ENCODE measurements at regions not wholly inside any gene's neighbourhood (a gene's known extent, or its start where the extent isn't known, plus 50 kb on each side); places are given as distances from the start of the nearest gene placed in this dataset.
"Not testable (repeated sequence)": the region's sequence is repeated elsewhere in the genome, so short reads cannot be mapped to it uniquely, and the experiment has no call there.

GRCh38 chr2:16199882-16200553, 259.7 kb downstream of the MYCN start (continued):
- no peak for TF ChIP-seq E2F6 (IDR thresholded peaks at IDR 0.05)
- no peak for TF ChIP-seq RAD21 (IDR thresholded peaks at IDR 0.05 in 1 of 2, conservative IDR thresholded peaks at IDR 0.05 in 1 of 2; ENCODE audit: low read depth in 2 of 2, low read length in 2 of 2)
- no peak for TF ChIP-seq BCL11A (IDR thresholded peaks at IDR 0.05; ENCODE audit: low read depth in 2 of 2, low read length in 2 of 2)
- TF ChIP-seq EP300 (IDR thresholded peaks at IDR 0.05; ENCODE audit: borderline replicate concordance in 1 of 2, low read depth in 2 of 2, low read length in 2 of 2), result no peak
- no peak for TF ChIP-seq JUND (IDR thresholded peaks at IDR 0.05; ENCODE audit: low read length)
- no peak for TF ChIP-seq SAP30 (IDR thresholded peaks at IDR 0.05; ENCODE audit: insufficient read depth, insufficient replicate concordance, low read length)

GRCh38 chr2:16199241-16199640, 258.9 kb downstream of the MYCN start:
- H2BK20ac ChIP-seq (ENCODE audit: low read length); H3K36me3 ChIP-seq (ENCODE audit: control insufficient read depth in 2 of 4, insufficient read depth in 4 of 4, low read length in 3 of 4); H3K4me2 ChIP-seq (ENCODE audit: insufficient read depth in 1 of 2, low read depth in 2 of 2, low read length in 2 of 2); H3K4me1 ChIP-seq (replicated peaks in 1 of 4; ENCODE audit: control insufficient read depth in 3 of 4, insufficient read depth in 4 of 4, low read length in 3 of 4); DNase-seq (ENCODE audit: low read depth in 1 of 2, low spot score in 2 of 2); H3K9me3 ChIP-seq (ENCODE audit: insufficient read depth in 2 of 2, low read depth in 1 of 2, low read length in 1 of 2); H3K18ac ChIP-seq (ENCODE audit: extremely low read depth, low read length); H3K27ac ChIP-seq (ENCODE audit: low read depth, low read length); H3K79me2 ChIP-seq (ENCODE audit: control insufficient read depth in 1 of 2, insufficient read depth in 2 of 2, low read length in 2 of 2); H2BK15ac ChIP-seq (ENCODE audit: low read length); H2AK5ac ChIP-seq (ENCODE audit: low read depth, low read length); H3K56ac ChIP-seq (replicated peaks; ENCODE audit: insufficient read length, low read depth, low read length); H4K5ac ChIP-seq (ENCODE audit: insufficient read length, low read depth, low read length); H3K9ac ChIP-seq (replicated peaks in 1 of 4; ENCODE audit: extremely low read depth in 1 of 4, low read depth in 3 of 4, low read length in 3 of 4); H3K4ac ChIP-seq (replicated peaks; ENCODE audit: insufficient read length, low read depth, low read length); H4K91ac ChIP-seq (replicated peaks; ENCODE audit: insufficient read length, low read length); H2AFZ ChIP-seq (ENCODE audit: low read length); H2BK12ac ChIP-seq (ENCODE audit: low read depth, low read length); H3K79me1 ChIP-seq (ENCODE audit: low read depth, low read length); POLR2A ChIA-PET (ENCODE audit: partially characterized antibody); H2BK120ac ChIP-seq (replicated peaks; ENCODE audit: low read depth, low read length); FAIRE-seq; H2BK5ac ChIP-seq (ENCODE audit: low read depth, low read length); H3K23ac ChIP-seq (ENCODE audit: insufficient read length); H3K23me2 ChIP-seq (ENCODE audit: low read depth, low read length); H3K27me3 ChIP-seq (replicated peaks in 1 of 4; ENCODE audit: control insufficient read depth in 3 of 4, extremely low read depth in 1 of 4, insufficient read depth in 3 of 4, low read length in 3 of 4); H4K8ac ChIP-seq (ENCODE audit: extremely low read depth, insufficient read depth, low read length); H4K20me1 ChIP-seq (replicated peaks in 1 of 2; ENCODE audit: control insufficient read depth in 1 of 2, insufficient read depth in 2 of 2, low read length in 2 of 2); H3K4me3 ChIP-seq (ENCODE audit: extremely low read depth in 1 of 4, insufficient read depth in 2 of 4, low read depth in 3 of 4, low read length in 4 of 4); H3K14ac ChIP-seq (ENCODE audit: insufficient read length): not testable (repeated sequence)
- 93% methylated on average over 5 of the region's 5 CpGs; no CpG with 5 or more reads in 1 of the 2 experiments for WGBS, 2 experiments (ENCODE audit: extremely low coverage in 1 of 2, insufficient coverage in 1 of 2, insufficient read length in 1 of 2, insufficient replicate concordance in 2 of 2, low coverage in 1 of 2, low lambda C conversion rate in 2 of 2, missing lambda C conversion rate in 1 of 2)
- CTCF ChIA-PET (ENCODE audit: partially characterized antibody), result interaction anchor here (1.8 kb wide), 1 partner anchor 83 kb away, joined by 5 read pairs; no protein-coding TSS in a partner anchor

All from H1 (cell line).